ENCODE measurements at regions not wholly inside any gene's neighbourhood (a gene's known extent, or its start where the extent isn't known, plus 50 kb on each side); places are given as distances from the start of the nearest gene placed in this dataset.
"Not testable (repeated sequence)": the region's sequence is repeated elsewhere in the genome, so short reads cannot be mapped to it uniquely, and the experiment has no call there.

DNA sequence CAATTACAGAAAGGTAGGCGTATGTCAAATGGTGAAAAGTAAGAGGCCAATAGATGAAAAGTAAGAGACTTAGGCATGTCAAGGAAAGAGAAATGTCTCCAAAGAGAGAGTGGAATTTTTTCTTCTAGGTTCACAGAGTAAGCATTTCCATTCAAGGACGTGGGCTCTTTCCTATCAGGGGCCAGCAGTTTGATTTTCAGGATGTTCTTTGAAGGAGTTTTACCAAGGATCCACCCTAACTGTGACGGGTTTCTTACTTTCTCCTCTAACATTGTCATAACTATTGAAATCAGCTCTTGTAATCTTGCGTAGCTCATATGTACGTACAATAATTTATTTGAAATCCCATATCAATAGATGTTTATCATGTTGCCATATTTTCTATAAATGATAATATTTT lies 2112.2 kb upstream of the RAG2 start:
- DNase-seq: no peak

DNA sequence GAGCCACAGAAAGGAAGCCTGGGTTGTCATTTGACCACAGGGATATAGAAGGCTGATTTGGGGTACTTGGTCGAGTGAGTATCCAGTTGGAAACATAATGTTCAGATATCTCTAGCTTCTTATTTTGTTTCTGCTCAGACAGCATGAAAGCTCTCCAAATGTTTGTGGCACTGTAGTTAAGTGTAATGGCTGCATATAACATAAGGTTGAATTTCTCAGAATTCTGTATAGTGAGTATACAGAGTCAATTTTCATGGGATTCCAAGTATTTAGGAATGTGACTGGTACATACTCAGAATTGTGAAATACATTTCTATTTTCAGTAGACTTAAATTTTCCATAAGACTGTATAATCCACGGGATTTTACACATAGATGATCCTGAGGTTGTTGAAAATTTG lies 2102.1 kb upstream of the RAG2 start:
- no peak for DNase-seq

DNA sequence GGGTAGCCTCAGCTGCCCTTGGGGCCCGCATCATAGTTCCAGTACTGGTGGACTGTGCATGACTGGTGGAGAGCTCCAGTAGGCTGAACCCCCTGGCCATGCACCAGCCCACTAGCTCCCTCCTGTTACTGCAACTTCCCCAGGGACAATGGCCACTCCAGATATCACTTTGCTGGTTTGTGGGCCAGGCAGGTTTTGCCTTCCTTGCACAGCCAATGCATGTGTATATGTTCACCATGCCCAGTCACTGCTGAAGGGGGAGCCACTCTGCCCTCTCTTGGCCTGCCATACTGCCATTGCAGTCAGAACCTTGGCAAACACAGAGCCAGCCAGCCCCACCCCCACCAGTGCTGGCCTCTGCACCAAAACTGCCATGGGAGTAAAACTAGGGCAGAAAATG lies 2095.3 kb upstream of the RAG2 start:
- DNase-seq: no peak

DNA sequence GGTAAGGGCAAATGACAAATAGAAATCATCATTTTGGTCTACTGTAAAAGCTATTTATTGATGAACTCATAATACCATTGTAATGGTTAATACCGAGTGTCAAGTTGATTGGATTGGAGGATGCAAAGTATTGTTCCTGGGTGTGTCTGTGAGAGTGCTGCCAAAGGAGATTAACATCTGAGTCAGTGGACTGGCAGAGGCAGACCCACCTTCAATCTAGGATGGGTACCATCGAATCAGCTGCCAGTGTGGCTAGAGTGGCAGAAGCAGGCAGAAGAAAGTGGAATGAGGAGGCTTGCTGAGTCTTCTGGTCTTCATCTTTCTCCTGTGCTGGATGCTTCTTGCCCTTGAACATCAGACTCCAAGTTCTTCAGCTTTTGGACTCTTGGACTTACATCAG lies 2092.2 kb upstream of the RAG2 start:
- DNase-seq: not testable (repeated sequence)

DNA sequence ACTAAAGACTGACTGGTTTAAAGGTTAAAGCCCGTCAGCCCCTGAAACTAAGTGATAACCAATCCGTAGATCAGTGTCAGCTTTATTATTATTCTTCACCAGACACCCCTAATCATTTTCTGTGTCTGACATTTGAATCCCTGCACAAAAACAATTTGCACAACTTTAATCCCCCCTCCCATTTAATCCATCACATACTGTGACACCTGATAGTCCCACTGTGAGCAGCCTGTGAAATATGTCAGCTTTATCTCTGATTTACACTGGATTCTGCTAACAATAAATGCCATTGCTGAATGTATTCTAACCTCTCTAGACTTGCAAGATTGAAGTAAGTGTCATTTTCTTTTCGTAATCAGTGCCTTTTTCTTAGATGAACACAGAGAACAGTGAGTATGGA lies 2089.0 kb upstream of the RAG2 start:
- no peak for DNase-seq

DNA sequence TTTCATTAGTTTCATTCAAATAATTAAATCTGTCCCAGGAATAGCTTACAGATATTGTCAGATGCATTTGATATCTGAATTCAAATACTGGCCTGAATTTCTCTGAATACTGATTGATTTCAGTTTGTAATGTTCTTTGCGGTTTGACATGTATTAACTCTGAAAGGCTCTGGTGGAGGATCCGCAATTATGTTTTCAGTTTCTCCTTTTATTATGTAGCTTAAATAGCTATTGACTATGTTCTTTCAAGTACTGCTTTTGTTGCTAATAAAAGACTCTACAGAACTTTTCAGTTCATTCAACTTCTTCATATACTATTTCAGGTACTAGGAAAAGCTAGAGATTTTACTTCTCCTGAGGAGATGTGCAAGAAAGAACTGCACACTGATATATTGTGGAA lies 2085.4 kb upstream of the RAG2 start:
- no peak for DNase-seq

DNA sequence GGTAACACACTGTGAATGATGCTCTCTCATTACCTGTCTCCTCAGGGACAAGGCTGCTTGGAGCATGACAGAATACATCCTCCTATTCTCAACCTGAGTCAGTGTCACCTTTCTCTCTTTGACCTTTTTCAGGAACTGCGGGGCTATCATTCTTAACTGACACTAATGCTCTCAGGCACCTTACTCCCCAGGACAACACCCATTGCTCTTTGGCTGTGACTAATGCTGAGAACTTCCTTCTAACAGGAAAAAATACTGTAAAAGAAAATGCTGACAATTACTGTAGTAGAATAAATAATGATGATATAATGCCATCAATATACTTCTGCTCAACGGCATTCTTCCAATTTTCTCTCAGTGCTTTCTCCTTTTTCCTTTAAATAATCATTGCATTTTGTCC lies 2082.7 kb upstream of the RAG2 start:
- no peak for DNase-seq

DNA sequence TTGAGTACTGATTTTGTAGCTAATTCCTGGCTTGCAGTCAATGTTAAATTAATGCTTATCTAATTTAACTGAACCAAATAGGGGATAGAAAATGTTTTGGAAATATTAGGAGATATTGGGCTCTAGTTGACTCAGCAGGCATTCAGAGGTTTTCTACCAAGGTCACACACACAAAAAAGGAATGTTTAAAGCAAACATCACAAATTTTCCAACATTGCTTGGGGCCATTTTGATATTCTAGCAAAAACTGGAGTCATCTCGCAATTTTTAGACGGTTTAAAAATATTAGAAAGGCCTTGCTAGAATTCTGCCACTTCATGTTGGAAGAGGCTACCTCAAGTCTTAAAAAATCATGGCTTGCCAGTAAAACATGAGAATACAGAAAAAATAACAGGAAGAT lies 2082.1 kb upstream of the RAG2 start:
- no peak for DNase-seq

DNA sequence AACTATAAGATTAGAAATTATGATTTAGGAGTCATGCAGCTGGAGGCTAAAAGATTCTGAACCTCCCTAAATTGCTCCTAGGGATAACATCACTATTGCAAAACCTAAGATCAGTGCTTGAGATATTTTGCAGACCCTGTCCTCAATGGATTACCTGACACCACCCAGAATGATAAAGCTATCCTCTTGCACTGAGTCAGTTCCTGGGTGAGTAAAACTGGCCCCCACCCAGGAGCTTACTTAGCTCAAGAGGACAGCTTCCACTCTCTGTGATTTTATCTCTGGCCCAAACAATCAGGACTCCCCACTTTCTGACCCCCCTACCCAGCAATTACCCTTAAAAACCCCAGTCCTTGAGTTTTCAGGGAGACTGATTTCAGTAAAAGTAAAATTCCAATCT lies 2074.4 kb upstream of the RAG2 start:
- no peak for DNase-seq

DNA sequence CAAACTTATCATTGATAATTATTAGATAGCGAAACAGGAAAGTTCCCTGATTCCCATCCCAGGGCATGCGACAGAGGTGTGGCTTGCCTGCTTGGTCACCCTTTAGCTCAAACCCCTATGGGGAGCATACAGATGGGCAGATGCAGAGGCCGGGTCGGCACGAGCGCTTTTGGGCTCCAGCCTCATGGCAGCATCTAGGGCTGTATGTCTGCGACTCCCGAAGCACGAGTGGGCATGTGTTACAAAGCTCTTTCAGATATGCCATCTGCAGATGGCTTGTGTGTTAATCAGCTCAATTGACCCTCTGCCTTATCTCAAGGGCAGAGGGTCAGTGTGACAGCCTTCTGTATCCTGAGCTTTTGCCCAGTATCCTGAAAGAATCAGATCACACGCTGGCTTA lies 2069.3 kb upstream of the RAG2 start:
- DNase-seq: no peak

DNA sequence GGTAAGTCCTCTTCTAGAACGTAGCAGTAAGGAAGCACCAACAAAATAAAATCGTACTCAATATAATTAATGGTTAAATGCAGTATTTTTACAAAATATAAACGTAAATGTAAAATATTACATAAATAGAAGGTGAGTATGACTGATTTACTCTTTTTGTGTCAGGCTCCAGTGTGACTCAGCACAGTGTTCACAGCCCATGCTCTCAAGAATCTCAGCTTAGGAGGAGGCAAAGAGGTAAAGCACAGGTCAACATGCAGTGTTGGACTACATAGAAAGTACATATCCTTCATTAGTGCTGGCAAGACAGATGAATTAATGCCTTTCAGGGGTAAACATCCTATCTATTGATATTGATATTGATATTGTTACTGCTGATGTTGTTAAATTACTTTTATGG lies 2050.6 kb upstream of the RAG2 start:
- no peak for DNase-seq

DNA sequence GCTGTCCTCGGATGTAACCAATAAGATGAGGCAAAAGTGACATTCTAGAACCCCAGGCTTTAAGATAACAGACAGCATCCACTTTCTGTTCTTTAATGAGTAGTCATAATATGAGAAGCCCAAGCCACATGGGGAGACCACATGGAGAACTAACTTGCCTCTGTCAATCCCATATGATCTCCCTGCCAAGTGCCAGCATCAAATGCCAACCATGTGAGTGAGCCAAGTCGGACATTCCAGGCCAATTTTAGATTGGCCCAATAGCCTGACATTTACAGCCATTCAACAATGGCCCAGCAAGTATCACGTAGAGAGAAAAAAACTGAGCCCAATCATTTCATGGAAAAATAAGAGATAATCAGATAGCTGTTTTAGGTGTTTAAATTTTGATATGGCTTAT lies 2048.3 kb upstream of the RAG2 start:
- no peak for DNase-seq

DNA sequence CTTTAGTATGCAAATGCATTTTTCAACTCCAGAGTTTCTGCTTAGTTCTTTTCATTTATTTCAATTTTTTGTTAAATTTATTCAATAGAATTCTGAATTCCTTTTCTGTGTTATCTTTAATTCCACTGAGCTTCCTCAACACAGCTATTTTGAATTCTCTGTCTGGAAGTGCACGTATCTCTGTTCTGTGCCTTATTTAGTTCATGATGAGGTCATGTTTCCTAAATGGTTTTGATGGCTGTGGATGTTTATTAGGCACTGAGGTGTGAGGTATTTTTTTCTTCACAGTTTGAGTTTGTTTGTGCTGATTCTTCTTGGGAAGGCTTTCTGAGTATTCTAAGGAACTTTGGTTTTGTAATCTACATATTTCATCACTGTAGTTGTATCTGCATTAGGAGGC lies 2042.8 kb upstream of the RAG2 start:
- no peak for DNase-seq

DNA sequence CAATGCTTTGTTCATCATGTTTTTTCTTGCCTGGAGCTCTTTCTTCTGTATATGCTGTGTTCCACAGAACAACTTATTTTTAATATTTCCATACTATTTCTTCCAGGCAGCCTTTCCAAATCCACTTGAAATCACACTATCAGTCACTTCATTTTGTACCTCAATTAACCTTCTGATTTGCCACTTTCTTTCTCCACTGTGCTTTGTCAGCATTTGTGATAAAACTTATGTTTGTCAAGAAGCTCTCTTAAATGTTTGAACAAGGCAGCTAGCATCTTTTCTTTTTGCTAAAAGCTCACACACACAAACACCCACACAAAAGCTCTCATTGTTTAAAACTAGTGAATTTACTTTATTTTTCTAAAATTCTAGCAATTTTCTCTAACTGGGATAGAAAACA lies 2014.7 kb upstream of the RAG2 start:
- DNase-seq: no peak

DNA sequence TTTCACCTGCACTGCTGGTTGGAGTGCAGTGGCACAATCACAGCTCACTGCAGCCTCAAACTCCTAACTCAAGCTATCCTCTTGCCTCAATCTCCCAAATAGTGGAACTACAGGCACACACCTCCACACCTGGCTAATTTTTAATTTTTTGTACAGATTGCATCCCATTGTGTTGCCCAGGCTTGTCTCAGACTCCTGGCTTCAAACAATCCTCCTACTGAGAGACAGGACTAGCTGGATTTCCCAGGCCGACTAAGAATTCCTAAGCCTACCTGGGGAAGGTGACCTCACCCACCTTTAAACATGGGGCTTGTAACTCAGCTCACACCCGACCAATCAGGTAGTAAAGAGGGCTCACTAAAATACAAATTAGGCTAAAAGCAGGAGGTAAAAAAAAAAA lies 2003.3 kb upstream of the RAG2 start:
- not testable (repeated sequence) for DNase-seq

DNA sequence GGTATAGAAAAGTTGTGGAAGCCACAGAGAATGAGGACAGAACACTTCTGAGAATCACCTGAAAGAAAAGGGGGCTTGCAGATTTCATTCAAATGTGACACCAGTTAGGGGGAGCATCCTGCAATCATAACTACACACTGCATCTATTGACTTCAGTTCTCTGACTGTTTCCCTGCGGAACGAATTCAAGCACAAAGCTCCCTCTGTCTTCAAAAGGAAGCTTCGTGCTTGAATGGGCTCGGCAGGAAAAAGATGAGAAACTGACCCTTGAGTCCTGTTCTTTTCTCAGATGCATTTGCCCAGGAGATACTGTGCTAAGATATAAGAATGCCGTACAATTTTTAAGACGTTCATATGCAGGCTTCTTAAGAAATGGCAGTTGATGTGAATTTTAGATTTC lies 2000.4 kb upstream of the RAG2 start:
- no peak for DNase-seq

DNA sequence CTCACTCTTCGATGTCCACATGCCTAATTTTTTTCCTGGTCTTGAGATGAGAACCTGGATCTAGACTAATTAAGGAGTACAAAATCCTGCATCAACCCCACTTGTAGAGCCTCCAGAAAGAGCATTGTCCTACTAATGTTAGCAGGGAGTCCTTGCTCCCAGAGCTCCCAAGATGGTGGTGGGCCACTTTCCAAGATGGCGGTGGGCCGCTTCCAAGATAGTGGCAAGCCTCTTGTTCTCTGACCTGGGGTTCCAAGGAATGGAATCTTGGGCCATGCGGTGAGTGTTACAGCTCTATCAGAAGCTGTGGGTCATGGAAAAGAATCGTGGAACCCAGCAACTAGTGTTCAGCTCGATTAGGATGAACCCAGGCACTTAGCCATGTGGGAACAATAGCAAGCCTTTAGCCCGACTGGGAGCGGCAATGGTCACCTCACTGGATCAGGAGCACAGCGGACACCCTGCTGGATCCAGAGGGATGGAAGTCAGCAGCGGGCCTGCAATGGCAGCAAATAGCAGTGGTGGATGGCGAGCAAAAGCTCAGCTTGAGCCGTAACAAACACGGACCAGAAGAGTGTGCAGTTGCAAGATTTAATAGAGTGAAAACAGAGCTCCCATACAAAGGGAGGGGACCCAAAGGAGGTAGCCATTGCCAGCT lies 1997.5 kb upstream of the RAG2 start:
- not testable (repeated sequence) for DNase-seq

DNA sequence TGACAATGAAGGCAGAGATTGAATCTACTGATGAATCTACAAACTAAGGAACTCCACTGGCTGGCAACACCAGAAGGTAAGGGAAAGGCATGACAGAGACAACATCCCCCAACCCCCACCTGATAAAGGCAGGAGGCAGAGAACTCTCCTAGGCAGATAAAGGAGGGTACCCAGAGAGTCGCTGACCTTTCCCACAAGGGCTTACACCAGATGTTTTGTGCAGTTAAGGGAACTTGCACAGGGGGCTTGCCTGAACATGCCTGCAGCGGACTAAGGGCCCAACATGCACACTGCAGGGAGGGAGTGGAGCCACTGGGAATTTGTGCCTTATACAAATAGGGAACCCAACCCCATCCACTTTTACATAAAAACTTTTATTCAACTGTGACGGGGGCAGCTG lies 1996.9 kb upstream of the RAG2 start:
- no peak for DNase-seq

DNA sequence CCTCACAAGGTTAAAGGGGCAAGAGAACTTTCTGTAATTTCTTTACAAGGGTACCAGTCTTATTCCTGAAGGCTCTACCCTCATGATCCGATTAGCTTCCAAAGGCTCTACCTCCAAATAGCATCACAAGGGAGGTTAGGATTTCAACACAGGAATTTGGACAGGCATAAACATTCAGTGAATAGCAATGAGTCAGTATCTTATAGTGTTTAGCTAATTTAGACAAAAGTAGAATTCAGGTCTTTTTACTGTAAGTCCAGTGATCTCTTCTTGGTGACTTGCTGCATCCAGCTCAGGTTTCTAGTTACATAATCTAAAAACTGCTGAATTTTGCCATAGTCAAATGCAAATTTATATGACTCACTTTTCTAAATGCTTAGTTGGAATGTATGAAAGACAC lies 1995.6 kb upstream of the RAG2 start:
- DNase-seq: no peak

DNA sequence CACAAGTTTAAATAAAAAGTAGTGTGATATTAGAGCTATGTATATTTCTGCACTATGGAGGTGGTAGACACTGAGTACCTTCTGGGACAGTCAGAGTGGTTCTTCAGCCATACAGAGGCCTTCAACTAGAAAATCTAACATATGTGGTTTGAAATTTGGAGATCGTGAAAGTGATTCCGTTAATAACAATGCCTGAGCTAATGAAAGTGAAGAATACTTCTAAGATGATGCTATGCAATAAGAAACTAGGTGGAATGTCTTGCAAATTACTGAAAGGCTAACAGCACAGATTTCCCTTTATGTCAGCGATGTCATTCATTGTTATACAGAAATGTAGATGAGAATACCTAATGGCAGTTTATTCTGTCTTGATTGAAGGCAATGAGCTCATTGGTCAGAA lies 1984.7 kb upstream of the RAG2 start:
- no peak for DNase-seq

DNA sequence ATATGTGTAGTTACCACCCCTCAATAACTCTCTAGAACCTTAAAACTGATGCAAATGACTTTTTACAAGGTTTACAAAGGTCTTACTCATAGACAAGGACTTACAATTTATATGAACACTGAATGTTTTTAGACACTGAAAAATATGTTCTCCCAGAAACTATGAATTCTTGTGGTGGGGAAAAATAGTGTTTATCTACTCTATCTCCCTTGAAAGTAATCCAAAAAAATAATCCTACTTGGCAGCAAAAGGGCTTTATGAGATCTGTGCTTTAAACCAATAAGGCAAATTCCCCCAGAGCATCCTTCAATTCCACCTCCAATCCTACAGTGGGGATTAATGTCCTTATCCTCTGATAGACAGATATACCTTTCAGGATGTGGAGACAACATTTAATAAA lies 1984.1 kb upstream of the RAG2 start:
- DNase-seq: no peak

DNA sequence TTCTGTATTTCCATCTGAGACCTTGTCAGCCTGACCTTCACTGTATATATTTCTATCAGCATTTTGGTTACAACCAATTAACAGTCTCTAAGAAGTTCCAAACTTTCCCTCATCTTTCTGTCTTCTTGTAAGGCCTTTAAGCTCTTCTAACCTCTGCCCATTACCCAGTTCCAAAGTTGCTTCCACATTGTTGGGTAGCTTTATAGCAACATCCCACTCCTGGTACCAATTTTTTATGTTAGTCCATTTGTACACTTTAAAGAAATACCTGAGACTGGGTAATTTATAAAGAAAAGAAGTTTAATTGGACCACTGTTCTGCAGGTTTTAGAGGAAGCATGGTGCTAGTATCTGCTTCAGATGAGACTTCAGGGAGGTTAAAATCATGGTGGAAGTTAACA lies 1979.7 kb upstream of the RAG2 start:
- DNase-seq: no peak

DNA sequence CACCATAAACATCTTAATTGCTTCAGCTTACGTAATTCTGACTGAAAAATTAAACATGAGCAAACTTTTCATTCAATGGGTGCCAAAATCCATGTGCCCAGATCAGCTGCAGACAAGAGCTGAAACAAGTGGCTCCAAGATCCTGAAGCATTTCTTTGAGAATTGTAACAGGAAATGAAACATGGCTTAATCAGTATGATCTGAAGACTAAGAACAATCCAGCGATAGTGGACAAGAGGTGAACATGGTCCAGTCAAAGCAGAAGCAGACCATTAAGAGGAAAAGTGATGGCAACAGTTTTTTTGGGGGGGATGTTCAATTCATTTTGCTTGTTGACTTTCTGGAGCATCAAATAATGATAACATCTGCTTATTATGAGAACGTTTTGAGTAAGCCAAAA lies 1964.5 kb upstream of the RAG2 start:
- DNase-seq: no peak

DNA sequence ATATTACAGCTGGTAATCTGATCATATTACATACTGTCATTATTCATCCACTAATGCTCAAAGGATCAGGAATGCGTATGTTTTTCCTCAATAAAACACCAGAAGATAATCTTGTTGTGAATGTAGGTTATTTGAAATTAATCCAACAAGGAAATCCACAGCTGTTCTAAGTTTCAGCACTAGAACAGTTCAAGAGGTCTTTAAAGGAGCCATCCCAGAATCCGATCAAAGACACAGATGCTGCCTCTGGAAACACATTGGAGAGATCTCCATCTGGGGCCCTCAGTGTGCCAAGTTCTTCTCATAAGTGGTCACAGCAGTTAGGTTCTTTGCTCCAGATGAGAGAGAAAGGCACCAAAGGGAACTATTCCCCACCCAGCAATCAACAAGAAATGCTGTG lies 1955.1 kb upstream of the RAG2 start:
- no peak for DNase-seq

DNA sequence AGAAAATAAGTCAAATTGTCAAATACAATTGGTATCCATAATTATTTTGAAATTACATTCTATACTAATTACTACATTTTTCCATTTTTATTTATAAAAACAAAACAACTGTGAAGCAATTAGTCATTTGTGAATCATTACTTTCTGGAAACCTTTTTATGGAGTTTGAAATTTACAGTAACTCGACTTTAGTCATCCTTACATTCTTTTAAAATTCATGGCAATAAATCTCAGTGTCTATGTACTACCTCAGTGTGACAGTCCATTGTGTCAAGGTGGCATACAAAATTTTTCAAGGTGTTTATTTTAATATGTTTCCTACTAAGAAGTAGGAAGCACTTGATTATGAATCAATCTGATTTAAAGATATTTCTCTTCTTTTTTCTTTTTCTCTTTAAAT lies 1949.4 kb upstream of the RAG2 start:
- no peak for DNase-seq

DNA sequence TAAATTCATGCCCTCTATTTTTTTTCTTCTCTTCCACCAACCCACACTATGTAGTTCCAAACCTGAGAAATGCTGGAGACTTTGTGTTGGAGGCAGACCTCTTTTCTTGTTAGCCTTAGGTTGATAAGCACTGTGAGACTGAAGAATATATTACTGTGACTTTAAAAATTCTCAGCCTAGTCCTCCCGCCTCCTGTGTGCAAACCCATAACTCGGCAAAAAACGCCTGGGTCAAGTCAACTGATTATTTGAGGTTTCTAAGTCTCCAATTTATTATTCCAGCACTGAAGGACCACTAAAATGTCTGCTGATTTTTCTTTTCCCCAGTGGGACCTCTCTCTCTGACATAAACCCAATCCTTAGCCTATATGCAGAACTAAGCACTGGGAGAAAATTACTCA lies 1946.0 kb upstream of the RAG2 start:
- DNase-seq: no peak
